ENCODE measurements at regions not wholly inside any gene's neighbourhood (a gene's known extent, or its start where the extent isn't known, plus 50 kb on each side); places are given as distances from the start of the nearest gene placed in this dataset.

- TF ChIP-seq CTCF (IDR thresholded peaks at IDR 0.05) (no peak), POLR2A (IDR thresholded peaks at IDR 0.05) (no peak), EP300 (IDR thresholded peaks at IDR 0.05; ENCODE audit: low read depth) (no peak)
These were observed 292.0 kb upstream of the CCL2 start for GRCh38 chr17:33962857-33963655.

All from transverse colon (tissue), 3 donors.